Keratinocyte (primary cell): ENCODE measurements at regions not wholly inside any gene's neighbourhood (a gene's known extent, or its start where the extent isn't known, plus 50 kb on each side); places are given as distances from the start of the nearest gene placed in this dataset.

Experiments
- DNase-seq: peaks from one replicate; pipeline ENCODE4 v3.0.0-alpha.2; 2011; ENCODE audit warnings: low read depth, missing footprints, low spot score
- FAIRE-seq: peaks from 2 replicates; lab custom pipeline; 2011; peaks lifted over from hg19 to GRCh38; lab: Jason Lieb, UNC
- H2AFZ ChIP-seq: 2 replicates; pipeline ENCODE4 v1.6.0; 2012; ENCODE audit warnings: low read length, control low read depth, inconsistent platforms; ENCODE audit not compliant: control insufficient read depth
- H3K27ac ChIP-seq: 2 replicates; pipeline ENCODE4 v1.5.1; 2011; ENCODE audit warnings: low read length; ENCODE audit not compliant: control insufficient read depth, insufficient read depth
- H3K27me3 ChIP-seq: 3 replicates; pipeline ENCODE4 v1.6.0; 2011; ENCODE audit warnings: low read length; ENCODE audit not compliant: control insufficient read depth, insufficient read depth; ENCODE audit errors: extremely low read depth
- H3K36me3 ChIP-seq, 2 experiments: 2 replicates in 1 of 2; 3 replicates in 1 of 2; pipeline ENCODE4 v1.5.1; 2011; ENCODE audit warnings: low read length in 2 of 2, mild to moderate bottlenecking in 1 of 2; ENCODE audit not compliant: control insufficient read depth in 2 of 2, insufficient read depth in 2 of 2; ENCODE audit errors: extremely low read depth in 1 of 2
- H3K4me1 ChIP-seq: 3 replicates; pipeline ENCODE4 v1.5.1; 2011; ENCODE audit warnings: low read length; ENCODE audit not compliant: control insufficient read depth, insufficient read depth; ENCODE audit errors: extremely low read depth
- H3K4me2 ChIP-seq: 3 replicates; pipeline ENCODE4 v1.6.0; 2011; ENCODE audit warnings: low read depth, low read length; ENCODE audit not compliant: control insufficient read depth, insufficient read depth; ENCODE audit errors: extremely low read depth
- H3K4me3 ChIP-seq, 3 experiments: fragments of 200-600 bp in 1 of 3; sonication (generic) in 1 of 3; 2 replicates in 2 of 3; 3 replicates in 1 of 3; pipeline ENCODE4 v1.5.1; 2011 to 2016; ENCODE audit warnings: low read length in 3 of 3, mild to moderate bottlenecking in 3 of 3, control low read depth in 2 of 3, inconsistent platforms in 1 of 3, low read depth in 1 of 3, mixed read lengths in 1 of 3, mixed run types in 1 of 3, moderate library complexity in 1 of 3; ENCODE audit not compliant: control insufficient read depth in 2 of 3, insufficient read depth in 2 of 3; ENCODE audit errors: extremely low read depth in 1 of 3
- H3K79me2 ChIP-seq: 2 replicates; pipeline ENCODE4 v1.6.0; 2012; ENCODE audit warnings: low read length; ENCODE audit not compliant: control insufficient read depth, insufficient read depth
- H3K9ac ChIP-seq: 3 replicates; pipeline ENCODE4 v1.6.0; 2011; ENCODE audit warnings: low read length; ENCODE audit not compliant: control insufficient read depth, insufficient read depth; ENCODE audit errors: extremely low read depth
- H3K9me1 ChIP-seq: 3 replicates; pipeline ENCODE4 v1.6.0; 2011; ENCODE audit warnings: low read length; ENCODE audit not compliant: control insufficient read depth, insufficient read depth; ENCODE audit errors: extremely low read depth
- H3K9me3 ChIP-seq: 2 replicates; pipeline ENCODE4 v1.5.1; 2012; ENCODE audit warnings: low read depth, low read length; ENCODE audit not compliant: control insufficient read depth
- H4K20me1 ChIP-seq: 3 replicates; pipeline ENCODE4 v1.6.0; 2011; ENCODE audit warnings: low read length; ENCODE audit not compliant: control insufficient read depth, insufficient read depth; ENCODE audit errors: extremely low read depth
- EZH2 ChIP-seq: IDR thresholded peaks from one replicate; pipeline ENCODE4 v1.6.1; 2012; ENCODE audit warnings: inconsistent platforms, mild to moderate bottlenecking, low read length, moderate library complexity
- dilution Hi-C: fragments of 300-500 bp; cut with MboI; formaldehyde crosslinking; loops from one replicate; pipeline ENCODE4 v1.7.0; 2020; ENCODE audit warnings: low sequenced_read_pairs; ENCODE audit not compliant: extremely low pct_ligation_motif_present
- TF ChIP-seq, protein P1 (sequence below), 3 experiments: IDR thresholded peaks in 1 of 3; conservative IDR thresholded peaks in 1 of 3; optimal IDR thresholded peaks in 1 of 3; 2 replicates in 2 of 3; 3 replicates in 1 of 3; pipeline versions ENCODE3 to v1.5.1; 2011; ENCODE audit warnings: low read length in 3 of 3, mild to moderate bottlenecking in 3 of 3, moderate library complexity in 2 of 3, control low read depth in 1 of 3, inconsistent platforms in 1 of 3; ENCODE audit not compliant: insufficient read depth in 2 of 3; ENCODE audit errors: extremely low read depth in 1 of 3

DNA sequence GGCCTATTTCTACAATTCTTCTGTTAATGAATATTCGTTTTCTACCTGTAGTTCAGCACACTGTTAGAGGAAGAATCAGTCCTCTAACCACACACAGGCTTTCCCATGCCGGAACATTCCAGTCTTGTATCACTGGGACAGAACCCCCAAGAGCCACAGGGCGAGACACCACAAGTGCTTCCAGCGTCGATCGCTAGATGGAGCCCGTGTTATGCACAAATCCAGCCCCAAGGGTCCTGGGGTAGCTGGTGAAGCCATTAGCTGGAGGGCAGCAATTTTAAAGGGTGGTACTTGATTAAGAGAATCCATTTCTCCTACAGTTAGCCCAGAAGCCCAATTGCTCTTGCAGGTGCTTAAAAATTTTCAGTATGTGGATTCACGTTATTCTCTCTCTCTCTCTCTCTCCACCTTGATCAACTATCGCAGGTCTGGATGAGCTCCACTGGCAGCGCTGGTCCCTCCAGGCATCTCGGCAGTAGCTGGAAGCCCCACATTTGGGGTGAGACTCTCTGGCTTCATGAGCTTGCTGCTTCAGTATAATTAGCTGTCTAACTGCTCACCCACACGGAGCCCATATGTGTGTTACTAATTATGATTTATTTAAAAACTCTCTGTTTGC is 148.2 kb upstream of the SNX19 start:
- Histone ChIP-seq H3K27ac (no peak overlapping the region), H3K4me3 (no peak overlapping the region), H3K9me1 (no peaks in the 10 kb centered on the region), H2AFZ (no peak overlapping the region), H3K79me2 (no peaks in the 10 kb centered on the region), H3K4me2 (no peak overlapping the region), H3K36me3 (no peaks in the 10 kb centered on the region), H3K9ac (no peak overlapping the region), H3K4me1 (peaks cover 4% of the 10 kb centered on the region), H3K27me3 (no peaks in the 10 kb centered on the region), H3K9me3 (no peaks in the 10 kb centered on the region), H4K20me1 (no peaks in the 10 kb centered on the region)
- no peak for FAIRE-seq
- dilution Hi-C loops = loop anchor here (25.0 kb wide), 1 partner anchor 598 kb away; no protein-coding TSS in a partner anchor
- no peak for DNase-seq
- TF ChIP-seq EZH2 = no peak
- TF ChIP-seq, protein P1, sequence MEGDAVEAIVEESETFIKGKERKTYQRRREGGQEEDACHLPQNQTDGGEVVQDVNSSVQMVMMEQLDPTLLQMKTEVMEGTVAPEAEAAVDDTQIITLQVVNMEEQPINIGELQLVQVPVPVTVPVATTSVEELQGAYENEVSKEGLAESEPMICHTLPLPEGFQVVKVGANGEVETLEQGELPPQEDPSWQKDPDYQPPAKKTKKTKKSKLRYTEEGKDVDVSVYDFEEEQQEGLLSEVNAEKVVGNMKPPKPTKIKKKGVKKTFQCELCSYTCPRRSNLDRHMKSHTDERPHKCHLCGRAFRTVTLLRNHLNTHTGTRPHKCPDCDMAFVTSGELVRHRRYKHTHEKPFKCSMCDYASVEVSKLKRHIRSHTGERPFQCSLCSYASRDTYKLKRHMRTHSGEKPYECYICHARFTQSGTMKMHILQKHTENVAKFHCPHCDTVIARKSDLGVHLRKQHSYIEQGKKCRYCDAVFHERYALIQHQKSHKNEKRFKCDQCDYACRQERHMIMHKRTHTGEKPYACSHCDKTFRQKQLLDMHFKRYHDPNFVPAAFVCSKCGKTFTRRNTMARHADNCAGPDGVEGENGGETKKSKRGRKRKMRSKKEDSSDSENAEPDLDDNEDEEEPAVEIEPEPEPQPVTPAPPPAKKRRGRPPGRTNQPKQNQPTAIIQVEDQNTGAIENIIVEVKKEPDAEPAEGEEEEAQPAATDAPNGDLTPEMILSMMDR (optimal IDR thresholded peaks at IDR 0.05 in 1 of 3, IDR thresholded peaks at IDR 0.05 in 1 of 3, conservative IDR thresholded peaks at IDR 0.05 in 1 of 3; ENCODE audit: extremely low read depth in 1 of 3, insufficient read depth in 2 of 3, low read length in 3 of 3) = peak; percentile 89 to 98 (median 93)

DNA sequence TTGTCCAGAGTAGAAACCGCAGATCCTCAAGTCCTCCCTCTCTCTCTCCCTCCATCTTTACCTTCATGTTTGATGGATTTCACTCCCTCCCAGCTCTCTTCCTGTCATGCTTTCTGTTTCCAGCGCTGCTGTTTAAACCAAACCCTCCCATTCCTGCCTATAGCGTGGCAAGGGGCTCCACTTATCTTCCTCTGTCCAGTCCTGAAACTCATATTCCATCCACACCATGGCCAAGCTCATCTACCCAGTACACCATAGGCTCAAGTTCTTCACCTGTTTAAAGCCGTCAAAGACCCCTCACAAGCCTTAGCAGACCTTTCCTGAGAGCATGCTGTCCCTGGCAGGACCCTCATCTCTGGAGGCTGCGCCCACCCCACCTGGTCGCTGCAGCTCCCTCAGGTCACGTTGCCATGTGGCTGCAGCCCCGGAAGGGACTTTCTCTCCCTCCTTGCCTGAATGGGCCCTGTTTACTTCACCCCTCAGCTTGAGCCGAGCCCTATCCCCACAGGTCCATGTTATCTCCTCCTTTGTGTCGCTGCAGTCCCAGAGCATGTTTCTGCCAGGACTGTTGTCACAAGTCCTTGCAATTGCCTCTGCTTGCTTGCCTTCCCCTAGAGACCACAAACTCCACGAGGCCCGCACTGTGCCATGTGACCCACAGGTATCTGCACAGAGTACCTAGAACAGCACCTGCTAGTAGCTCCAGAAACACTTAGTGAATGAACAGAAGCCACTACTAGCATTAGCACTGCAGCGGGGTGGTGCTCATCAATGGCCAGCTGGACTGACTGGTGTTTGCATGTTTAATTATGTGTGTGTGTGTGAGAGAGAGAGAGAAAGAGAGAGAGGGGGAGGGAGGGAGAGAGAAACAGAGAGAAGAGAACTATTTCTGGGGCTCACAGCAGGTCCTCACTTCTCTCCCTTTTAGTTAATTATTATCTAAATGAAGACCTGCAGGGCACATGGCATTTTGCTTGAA is 149.4 kb upstream of the SNX19 start:
- FAIRE-seq (no peak), DNase-seq (no peak)
- Histone ChIP-seq H2AFZ (no peak overlapping the region), H3K9me3 (no peaks in the 10 kb centered on the region), H3K27ac (no peak overlapping the region), H3K4me1 (peaks cover 4% of the 10 kb centered on the region), H3K9me1 (no peaks in the 10 kb centered on the region), H3K4me3 (no peak overlapping the region), H3K36me3 (no peaks in the 10 kb centered on the region), H3K79me2 (no peaks in the 10 kb centered on the region), H4K20me1 (no peaks in the 10 kb centered on the region), H3K4me2 (no peak overlapping the region), H3K27me3 (no peaks in the 10 kb centered on the region), H3K9ac (no peak overlapping the region)
- dilution Hi-C loops = loop anchor here (25.0 kb wide), 1 partner anchor 597 kb away; no protein-coding TSS in a partner anchor
- TF ChIP-seq EZH2 = no peak
- TF ChIP-seq, protein P1 (optimal IDR thresholded peaks at IDR 0.05 in 1 of 3, IDR thresholded peaks at IDR 0.05 in 1 of 3, conservative IDR thresholded peaks at IDR 0.05 in 1 of 3; ENCODE audit: extremely low read depth in 1 of 3, insufficient read depth in 2 of 3, low read length in 3 of 3) = no peak
